OCI-LY7 (cell line): ENCODE measurements at regions not wholly inside any gene's neighbourhood (a gene's known extent, or its start where the extent isn't known, plus 50 kb on each side); places are given as distances from the start of the nearest gene placed in this dataset.

Experiments
- BruUV-seq: library from RNA; stranded (reverse); fragments of 400-500 nt; replicated peaks from 2 replicates; lab custom pipeline; 2021; lab: Mats Ljungman, UMichigan
- CTCF ChIA-PET: fragments of 300-600 bp; sonication (Branson Sonifier 250); formaldehyde crosslinking; loops from one replicate; lab custom pipeline; 2022; ENCODE audit warnings: antibody characterized with exemption; ENCODE audit not compliant: unreplicated experiment; lab: Charles Lee
- POLR2A ChIA-PET: fragments of 300-600 bp; sonication (Branson Sonifier 250); formaldehyde crosslinking; loops from one replicate; lab custom pipeline; 2022; ENCODE audit warnings: antibody characterized with exemption; lab: Charles Lee
- DNase-seq: peaks from one replicate; pipeline ENCODE4 v3.0.0-alpha.2; 2015; ENCODE audit warnings: low spot score
- H2AFZ ChIP-seq: fragments of 200-600 bp; sonication (generic), shearing (Covaris generic); 2 replicates; pipeline ENCODE4 v1.6.1; 2014; ENCODE audit warnings: mild to moderate bottlenecking, antibody characterized with exemption, low read length, moderate library complexity
- H3K27ac ChIP-seq: fragments of 200-600 bp; sonication (generic); 2 replicates; pipeline ENCODE4 v1.5.1; 2014; ENCODE audit warnings: mixed run types, low read depth, mild to moderate bottlenecking, moderate library complexity, low read length, inconsistent platforms; ENCODE audit not compliant: poor library complexity, severe bottlenecking
- H3K36me3 ChIP-seq: fragments of 200-600 bp; sonication (generic); 2 replicates; pipeline ENCODE4 v1.6.1; 2014; ENCODE audit warnings: mild to moderate bottlenecking, antibody characterized with exemption, low read length, moderate library complexity, mixed read lengths; ENCODE audit not compliant: insufficient read depth
- H3K4me1 ChIP-seq: fragments of 200-600 bp; sonication (generic); 2 replicates; pipeline ENCODE4 v1.5.1; 2014; ENCODE audit warnings: mild to moderate bottlenecking, low read length; ENCODE audit not compliant: insufficient read depth, poor library complexity, severe bottlenecking
- H3K4me2 ChIP-seq: fragments of 200-600 bp; sonication (generic); 2 replicates; pipeline ENCODE4 v1.6.1; 2014; ENCODE audit warnings: mild to moderate bottlenecking, low read length
- H3K4me3 ChIP-seq: fragments of 200-600 bp; sonication (generic); 2 replicates; pipeline ENCODE4 v1.5.1; 2014; ENCODE audit warnings: mild to moderate bottlenecking, low read depth, low read length; ENCODE audit not compliant: poor library complexity, severe bottlenecking
- H3K79me2 ChIP-seq: fragments of 200-600 bp; sonication (generic); 2 replicates; pipeline ENCODE4 v1.6.1; 2016; ENCODE audit warnings: low read depth, mild to moderate bottlenecking, low read length, moderate library complexity, mixed read lengths; ENCODE audit not compliant: insufficient read depth
- H3K9me2 ChIP-seq: fragments of 200-600 bp; sonication (generic); 2 replicates; pipeline ENCODE4 v1.6.1; 2016; ENCODE audit warnings: mild to moderate bottlenecking, low read length, mixed read lengths; ENCODE audit not compliant: insufficient read depth
- H3K9me3 ChIP-seq: fragments of 200-600 bp; sonication (generic); 2 replicates; pipeline ENCODE4 v1.6.1; 2014; ENCODE audit warnings: mild to moderate bottlenecking, mixed run types, low read length, mixed read lengths
- H4K20me1 ChIP-seq: fragments of 200-600 bp; sonication (generic); 2 replicates; pipeline ENCODE4 v1.6.1; 2014; ENCODE audit warnings: mild to moderate bottlenecking, antibody characterized with exemption, low read length, moderate library complexity, mixed read lengths; ENCODE audit not compliant: insufficient read depth
- EZH2phosphoT487 ChIP-seq: fragments of 200-600 bp; sonication (generic); IDR thresholded peaks from 2 replicates; pipeline ENCODE4 v1.6.1; 2018; ENCODE audit warnings: low read depth, borderline replicate concordance, mild to moderate bottlenecking, mixed run types, antibody characterized with exemption, low read length, moderate library complexity, mixed read lengths
- intact Hi-C: fragments of 100-400 bp; cut with micrococcal nuclease; formaldehyde crosslinking; loops from one replicate; pipeline ENCODE4 v1.10.0; 2022; ENCODE audit not compliant: unreplicated experiment
- TF ChIP-seq, protein P1 (sequence below): fragments of 200-600 bp; sonication (generic); conservative IDR thresholded peaks from 2 replicates; pipeline ENCODE4 v1.5.1; 2014; ENCODE audit warnings: mild to moderate bottlenecking, antibody characterized with exemption, low read length, moderate library complexity, mixed read lengths

DNA sequence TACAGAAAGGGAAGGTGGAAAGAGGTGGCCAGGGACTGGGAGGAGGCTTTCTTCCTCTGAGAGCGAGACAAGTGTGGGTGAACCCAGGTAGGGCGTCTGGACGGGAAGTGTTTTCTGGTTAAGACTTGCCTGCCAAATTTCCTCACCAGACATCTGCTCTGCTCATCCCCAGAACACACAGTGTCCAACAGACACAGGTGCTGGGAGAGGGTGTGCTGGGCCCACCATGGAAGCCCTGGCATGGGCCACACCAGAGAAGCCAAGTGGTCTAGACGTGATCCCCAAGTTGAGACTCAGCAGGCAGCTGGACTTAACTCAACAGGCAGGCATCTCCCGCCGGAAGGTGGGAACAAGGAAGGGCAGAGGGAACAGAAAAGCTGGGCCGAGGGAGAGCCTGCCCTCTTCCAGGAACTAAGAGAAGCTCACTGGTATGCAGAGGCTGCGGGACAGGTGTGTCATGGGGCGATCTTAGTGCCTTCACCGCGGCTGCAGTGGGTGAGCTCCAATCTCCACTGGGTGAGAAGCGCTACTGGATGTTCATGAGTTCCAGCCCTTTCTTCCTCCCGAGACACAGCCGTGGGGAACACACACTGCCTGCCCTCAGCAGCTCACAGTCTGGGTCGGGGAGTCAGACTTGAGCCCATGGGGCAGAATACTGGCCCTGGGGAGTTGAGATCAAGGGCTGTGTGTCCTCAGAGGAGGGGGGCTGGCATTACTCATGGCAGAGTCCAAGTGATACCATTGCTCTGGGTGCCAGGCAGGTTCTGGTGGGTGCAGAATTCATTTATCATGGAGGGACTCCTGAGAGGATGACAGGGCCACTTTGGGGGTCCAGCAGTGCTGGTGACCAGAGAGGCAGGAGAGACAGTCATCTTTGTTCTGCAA, 110.2 kb downstream of the CPZ start:
- intact Hi-C loops = no loop called here
- ChIA-PET CTCF (no interaction called here), POLR2A (interaction anchor here (0.6 kb wide), 2 partner anchors 33 to 814 kb away, joined by 3 to 5 read pairs; no protein-coding TSS in a partner anchor)

DNA sequence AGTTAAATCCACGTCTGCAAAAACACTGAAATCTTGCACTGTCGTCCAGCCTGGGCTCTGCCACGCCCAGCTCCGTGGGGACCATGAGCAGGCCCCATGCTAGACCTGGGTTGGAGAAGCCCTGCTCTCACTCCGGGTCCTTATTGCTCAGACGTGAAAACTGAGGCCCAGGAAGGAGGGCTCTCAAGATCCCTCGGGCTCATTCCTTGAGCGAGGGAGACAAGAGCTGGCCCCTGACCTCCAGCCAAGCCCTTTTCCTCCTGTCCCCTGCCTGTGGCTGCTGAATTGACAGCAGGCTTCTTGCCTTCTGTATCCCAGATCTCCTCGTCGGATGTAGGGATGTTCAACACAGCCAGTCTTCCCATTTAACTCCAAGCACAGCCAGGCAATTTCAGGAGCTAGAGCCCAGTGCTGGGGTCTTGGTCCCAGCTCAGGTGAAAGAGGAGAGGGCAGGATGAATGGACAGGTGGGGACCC, 109.5 kb downstream of the CPZ start:
- no peak overlapping the region for H3K4me3 ChIP-seq
- POLR2A ChIA-PET = interaction anchor here (0.6 kb wide), 2 partner anchors 33 to 813 kb away, joined by 3 to 5 read pairs; no protein-coding TSS in a partner anchor
- H2AFZ ChIP-seq = no peak overlapping the region
- CTCF ChIA-PET = no interaction called here
- H3K4me2 ChIP-seq = no peak overlapping the region
- no peaks in the 10 kb centered on the region for H3K9me3 ChIP-seq
- H3K4me1 ChIP-seq = no peaks in the 10 kb centered on the region
- DNase-seq = no peak
- intact Hi-C loops = no loop called here
- no peaks in the 10 kb centered on the region for H4K20me1 ChIP-seq
- no peaks in the 10 kb centered on the region for H3K9me2 ChIP-seq
- H3K27ac ChIP-seq = no peak overlapping the region
- H3K36me3 ChIP-seq = no peaks in the 10 kb centered on the region
- no TSS peak for BruUV-seq
- no peaks in the 10 kb centered on the region for H3K79me2 ChIP-seq
- TF ChIP-seq EZH2phosphoT487 = no peak
- TF ChIP-seq, protein P1, sequence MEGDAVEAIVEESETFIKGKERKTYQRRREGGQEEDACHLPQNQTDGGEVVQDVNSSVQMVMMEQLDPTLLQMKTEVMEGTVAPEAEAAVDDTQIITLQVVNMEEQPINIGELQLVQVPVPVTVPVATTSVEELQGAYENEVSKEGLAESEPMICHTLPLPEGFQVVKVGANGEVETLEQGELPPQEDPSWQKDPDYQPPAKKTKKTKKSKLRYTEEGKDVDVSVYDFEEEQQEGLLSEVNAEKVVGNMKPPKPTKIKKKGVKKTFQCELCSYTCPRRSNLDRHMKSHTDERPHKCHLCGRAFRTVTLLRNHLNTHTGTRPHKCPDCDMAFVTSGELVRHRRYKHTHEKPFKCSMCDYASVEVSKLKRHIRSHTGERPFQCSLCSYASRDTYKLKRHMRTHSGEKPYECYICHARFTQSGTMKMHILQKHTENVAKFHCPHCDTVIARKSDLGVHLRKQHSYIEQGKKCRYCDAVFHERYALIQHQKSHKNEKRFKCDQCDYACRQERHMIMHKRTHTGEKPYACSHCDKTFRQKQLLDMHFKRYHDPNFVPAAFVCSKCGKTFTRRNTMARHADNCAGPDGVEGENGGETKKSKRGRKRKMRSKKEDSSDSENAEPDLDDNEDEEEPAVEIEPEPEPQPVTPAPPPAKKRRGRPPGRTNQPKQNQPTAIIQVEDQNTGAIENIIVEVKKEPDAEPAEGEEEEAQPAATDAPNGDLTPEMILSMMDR = no peak

More for the DNA sequence above, 110.2 kb downstream of the CPZ start:
- Histone ChIP-seq H3K9me2 (no peaks in the 10 kb centered on the region), H3K4me2 (no peak overlapping the region), H3K36me3 (no peaks in the 10 kb centered on the region), H3K4me3 (no peak overlapping the region), H3K79me2 (no peaks in the 10 kb centered on the region), H3K9me3 (no peaks in the 10 kb centered on the region), H4K20me1 (no peaks in the 10 kb centered on the region), H3K4me1 (no peaks in the 10 kb centered on the region), H3K27ac (no peak overlapping the region), H2AFZ (no peak overlapping the region)
- no TSS peak for BruUV-seq
- no peak for DNase-seq
- TF ChIP-seq, protein P1 = no peak
- no peak for TF ChIP-seq EZH2phosphoT487
